A673 (cell line): ENCODE measurements at regions not wholly inside any gene's neighbourhood (a gene's known extent, or its start where the extent isn't known, plus 50 kb on each side); places are given as distances from the start of the nearest gene placed in this dataset.

Source experiments
- BruUV-seq: library from RNA; stranded (reverse); fragments of 400-500 nt; replicated peaks from 2 replicates; lab custom pipeline; 2021; lab: Mats Ljungman, UMichigan
- CTCF ChIA-PET: fragments of 300-600 bp; sonication (Branson Sonifier 250); formaldehyde crosslinking; loops from one replicate; lab custom pipeline; 2022; ENCODE audit warnings: antibody characterized with exemption; lab: Charles Lee
- POLR2A ChIA-PET: fragments of 300-600 bp; sonication (Branson Sonifier 250); formaldehyde crosslinking; loops from one replicate; lab custom pipeline; 2022; ENCODE audit warnings: antibody characterized with exemption; ENCODE audit not compliant: low non-redundant PET; lab: Charles Lee
- DNase-seq: peaks from one replicate; pipeline ENCODE4 v3.0.0-alpha.2; 2015; ENCODE audit warnings: low spot score
- H3K27ac ChIP-seq: fragments of 200-600 bp; sonication (generic); 2 replicates; pipeline ENCODE4 v1.5.1; 2016; ENCODE audit warnings: mixed run types, low read depth, mild to moderate bottlenecking, mixed read lengths, antibody characterized with exemption, low read length; ENCODE audit not compliant: poor library complexity, severe bottlenecking
- H3K27me3 ChIP-seq: fragments of 200-600 bp; sonication (generic); replicated peaks from 2 replicates; pipeline ENCODE4 v1.6.1; 2017; ENCODE audit warnings: mixed run types, low read depth, mild to moderate bottlenecking, mixed read lengths, antibody characterized with exemption, low read length; ENCODE audit not compliant: insufficient read depth, poor library complexity
- H3K36me3 ChIP-seq: fragments of 200-600 bp; sonication (generic); 2 replicates; pipeline ENCODE4 v1.6.1; 2016; ENCODE audit warnings: mixed run types, mild to moderate bottlenecking, mixed read lengths, antibody characterized with exemption, low read length; ENCODE audit not compliant: insufficient read depth, poor library complexity, severe bottlenecking
- H3K4me1 ChIP-seq: fragments of 200-600 bp; sonication (generic); 2 replicates; pipeline ENCODE4 v1.6.1; 2017; ENCODE audit warnings: mixed run types, mild to moderate bottlenecking, mixed read lengths, antibody characterized with exemption, low read length; ENCODE audit not compliant: insufficient read depth, poor library complexity, severe bottlenecking
- H3K4me3 ChIP-seq: fragments of 200-600 bp; sonication (generic); 2 replicates; pipeline ENCODE4 v1.5.1; 2016; ENCODE audit warnings: low read depth, mixed run types, mild to moderate bottlenecking, mixed read lengths, low read length; ENCODE audit not compliant: poor library complexity, severe bottlenecking
- H3K9me3 ChIP-seq: fragments of 200-600 bp; sonication (generic); 2 replicates; pipeline ENCODE4 v1.6.1; 2016; ENCODE audit warnings: mixed run types, low read depth, mild to moderate bottlenecking, mixed read lengths, antibody characterized with exemption, low read length; ENCODE audit not compliant: poor library complexity, severe bottlenecking
- CTCF ChIP-seq: fragments of 300-800, 200-600 bp; sonication (generic); conservative IDR thresholded peaks from 2 replicates; pipeline ENCODE4 v1.5.1; 2017; ENCODE audit warnings: low read depth, mild to moderate bottlenecking, antibody characterized with exemption, low read length, moderate library complexity, mixed read lengths
- EZH2 ChIP-seq: fragments of 200-600 bp; sonication (generic); IDR thresholded peaks from 2 replicates; pipeline ENCODE4 v1.6.1; 2017; ENCODE audit warnings: borderline replicate concordance, low read depth, mild to moderate bottlenecking, mixed read lengths, antibody characterized with exemption, low read length; ENCODE audit not compliant: poor library complexity, severe bottlenecking
- intact Hi-C: fragments of 100-400 bp; cut with micrococcal nuclease; formaldehyde crosslinking; loops from one replicate; pipeline ENCODE4 v1.10.0; 2022; ENCODE audit not compliant: unreplicated experiment

- Histone ChIP-seq H3K27me3 (no peaks in the 10 kb centered on the region), H3K4me1 (no peaks in the 10 kb centered on the region), H3K36me3 (no peaks in the 10 kb centered on the region), H3K4me3 (no peak overlapping the region), H3K27ac (no peak overlapping the region), H3K9me3 (no peaks in the 10 kb centered on the region)
- ChIA-PET POLR2A (no interaction called here), CTCF (no interaction called here)
- DNase-seq: no peak
- no peak for TF ChIP-seq EZH2
- no peak for TF ChIP-seq CTCF
- intact Hi-C loops: no loop called here
- no TSS peak for BruUV-seq
Measured at GRCh38 chr12:72100854-72101253, 162.2 kb downstream of the TPH2 start.

GRCh38 chr12:72102150-72102549 lies 163.5 kb downstream of the TPH2 start:
- TF ChIP-seq EZH2 (no peak), CTCF (no peak)
- BruUV-seq: no TSS peak
- intact Hi-C loops: no loop called here

GRCh38 chr12:72105849-72106248 lies 166.3 kb upstream of the TRHDE start:
- Histone ChIP-seq H3K4me1 (no peaks in the 10 kb centered on the region), H3K27ac (no peak overlapping the region), H3K27me3 (no peaks in the 10 kb centered on the region), H3K9me3 (no peaks in the 10 kb centered on the region), H3K4me3 (no peak overlapping the region), H3K36me3 (no peaks in the 10 kb centered on the region)
- DNase-seq: no peak
- no peak for TF ChIP-seq CTCF
- TF ChIP-seq EZH2: no peak
- ChIA-PET CTCF (no interaction called here), POLR2A (no interaction called here)
- intact Hi-C loops: no loop called here
- no TSS peak for BruUV-seq

More at GRCh38 chr12:72102150-72102549, 163.5 kb downstream of the TPH2 start:
- DNase-seq: no peak
- POLR2A ChIA-PET: no interaction called here
- Histone ChIP-seq H3K4me1 (no peaks in the 10 kb centered on the region), H3K27me3 (no peaks in the 10 kb centered on the region), H3K36me3 (no peaks in the 10 kb centered on the region), H3K9me3 (no peaks in the 10 kb centered on the region), H3K4me3 (no peak overlapping the region), H3K27ac (no peak overlapping the region)
- CTCF ChIA-PET: no interaction called here
